ENCODE measurements at regions not wholly inside any gene's neighbourhood (a gene's known extent, or its start where the extent isn't known, plus 50 kb on each side); places are given as distances from the start of the nearest gene placed in this dataset.

DNA sequence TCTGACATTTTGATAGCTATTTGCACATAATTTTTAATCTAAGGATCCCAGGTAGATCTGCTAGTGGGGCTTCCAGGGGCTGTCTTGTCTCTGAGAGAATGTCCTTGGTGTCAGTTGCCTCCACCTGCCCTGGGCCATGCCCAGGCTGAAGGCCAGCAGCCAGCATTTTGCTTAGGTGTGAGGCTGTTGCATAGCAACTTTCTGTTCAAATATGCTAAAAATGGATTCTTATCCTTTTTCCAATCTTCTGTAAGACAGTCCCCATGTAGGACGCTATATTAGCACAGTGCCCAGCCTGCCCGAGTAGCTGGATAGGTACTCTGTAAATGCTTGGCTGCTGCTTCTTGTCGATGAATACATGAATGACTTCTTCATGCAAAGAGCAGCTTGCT lies 62.5 kb upstream of the CITED2 start:
- DNase-seq (ENCODE audit: low spot score), result no peak

DNA sequence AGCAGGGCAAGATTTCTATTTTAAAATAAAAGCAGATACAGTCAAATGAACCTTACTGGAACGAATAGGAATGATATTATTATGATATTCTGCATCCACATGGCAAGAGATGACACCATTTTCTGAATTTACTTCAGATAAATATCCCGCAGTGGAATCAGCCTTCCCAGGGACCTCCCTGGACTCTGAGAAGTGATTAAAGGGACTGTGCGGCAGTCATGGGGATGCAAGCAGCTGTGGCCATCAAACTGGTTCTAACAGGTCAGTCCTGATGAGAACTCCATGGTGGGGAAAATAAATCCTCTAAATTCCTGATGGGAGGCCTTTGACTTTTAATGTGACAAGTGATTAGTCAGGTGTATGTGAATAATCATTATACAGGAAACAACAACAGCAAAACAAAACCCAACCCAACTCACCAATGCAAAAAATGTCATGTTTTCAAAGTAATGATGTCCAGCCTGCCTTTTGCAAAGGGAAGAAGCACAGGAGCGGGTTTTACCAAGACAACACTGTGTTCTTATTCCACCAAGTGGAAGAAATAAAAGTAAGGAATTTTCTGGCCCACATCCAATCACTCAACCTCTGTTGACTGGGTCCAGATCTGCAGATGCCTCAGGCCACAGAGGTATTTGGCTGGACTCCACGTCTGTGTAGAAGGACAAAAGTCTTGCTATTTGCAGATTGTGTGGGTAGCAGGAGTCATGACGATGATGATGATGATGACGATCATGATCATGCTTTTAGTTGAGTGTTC lies 61.9 kb upstream of the CITED2 start:
- DNase-seq (ENCODE audit: low spot score), result no peak

DNA sequence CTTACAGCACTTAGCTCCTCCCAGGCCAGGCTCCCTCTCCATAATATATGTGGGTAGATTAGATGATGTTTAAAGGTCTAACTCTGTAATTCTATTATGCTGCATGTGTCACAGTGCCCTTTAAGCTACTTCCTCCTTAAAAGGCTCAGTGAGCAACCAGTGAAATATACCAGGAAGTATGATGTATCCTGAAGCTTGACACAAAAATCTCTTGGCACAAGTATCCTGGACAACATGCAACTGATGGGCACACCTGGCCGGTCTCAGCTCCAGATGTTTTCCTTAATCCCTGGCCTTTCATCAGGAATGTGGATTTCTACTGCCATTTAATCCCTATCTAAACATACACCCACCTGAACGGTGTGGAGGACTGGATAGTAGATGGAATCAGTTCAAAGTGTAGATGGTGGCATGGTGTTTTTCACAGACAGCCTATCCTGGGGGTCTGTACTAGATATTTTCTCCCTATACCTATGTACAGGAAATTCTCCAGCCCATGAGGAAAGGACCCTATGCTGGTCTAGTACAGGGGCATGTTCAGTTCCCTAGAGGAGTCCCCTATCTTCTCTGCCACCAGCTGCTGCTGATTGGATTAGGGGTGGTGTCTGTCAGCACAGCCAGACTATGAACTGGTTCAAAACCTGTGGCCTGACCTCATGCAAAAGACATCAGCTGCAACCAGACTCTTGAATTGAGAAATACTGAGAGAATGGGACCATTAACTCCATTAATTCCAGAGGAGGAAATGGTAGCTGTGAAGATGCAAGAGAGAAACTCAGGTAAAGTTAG lies 59.4 kb upstream of the CITED2 start:
- no peak for DNase-seq (ENCODE audit: low spot score)

DNA sequence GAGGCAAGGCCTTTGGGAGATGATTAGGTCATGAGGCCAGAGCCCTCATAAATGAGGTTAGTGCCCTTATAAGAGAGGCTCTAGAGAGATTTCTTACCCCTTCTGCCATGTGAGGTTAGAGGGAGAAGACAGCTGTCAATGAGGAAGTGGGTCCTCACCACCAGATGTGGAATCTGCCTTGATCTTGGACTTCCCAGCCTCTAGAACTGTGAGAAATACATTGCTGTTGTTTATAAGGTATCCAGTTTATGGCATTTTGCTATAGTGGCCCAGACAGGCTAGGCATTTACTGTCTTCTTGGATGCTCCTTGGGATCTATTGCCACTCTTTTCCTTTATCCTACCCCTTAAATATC lies 57.1 kb upstream of the CITED2 start:
- DNase-seq (ENCODE audit: low spot score), result no peak

DNA sequence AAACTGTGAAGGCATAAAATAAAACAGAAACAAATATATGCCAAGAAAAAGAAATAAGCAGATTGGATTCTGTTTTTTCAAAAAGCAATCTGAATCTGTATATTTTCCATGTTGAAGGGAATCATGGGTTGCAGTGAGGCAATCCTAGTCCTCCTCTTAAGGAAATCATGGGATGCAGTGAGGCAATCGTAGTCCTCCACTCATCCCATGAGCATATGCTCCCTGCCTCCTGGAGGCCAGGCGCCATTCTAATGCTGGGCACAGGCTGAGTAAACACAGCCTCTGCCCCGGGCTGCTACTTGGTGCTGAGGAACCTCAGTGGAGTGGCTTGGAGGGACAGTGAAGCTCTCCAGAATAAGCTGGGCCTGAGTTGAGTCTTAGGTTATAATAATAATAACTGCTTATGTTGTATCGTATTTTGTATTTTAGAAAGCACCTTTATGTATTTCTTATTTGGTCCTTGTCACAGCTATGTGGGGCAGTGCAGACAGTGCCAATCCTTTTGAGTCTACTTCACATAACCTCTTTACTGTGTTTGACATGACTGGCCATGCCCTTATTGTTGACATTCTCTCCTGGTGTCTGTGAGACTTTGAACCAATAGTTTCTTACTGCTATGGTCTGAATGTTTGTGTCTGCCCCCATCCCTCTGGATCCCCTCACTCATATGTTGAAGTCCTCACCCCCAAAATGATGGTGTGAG lies 56.6 kb upstream of the CITED2 start:
- no peak for DNase-seq (ENCODE audit: low spot score)

DNA sequence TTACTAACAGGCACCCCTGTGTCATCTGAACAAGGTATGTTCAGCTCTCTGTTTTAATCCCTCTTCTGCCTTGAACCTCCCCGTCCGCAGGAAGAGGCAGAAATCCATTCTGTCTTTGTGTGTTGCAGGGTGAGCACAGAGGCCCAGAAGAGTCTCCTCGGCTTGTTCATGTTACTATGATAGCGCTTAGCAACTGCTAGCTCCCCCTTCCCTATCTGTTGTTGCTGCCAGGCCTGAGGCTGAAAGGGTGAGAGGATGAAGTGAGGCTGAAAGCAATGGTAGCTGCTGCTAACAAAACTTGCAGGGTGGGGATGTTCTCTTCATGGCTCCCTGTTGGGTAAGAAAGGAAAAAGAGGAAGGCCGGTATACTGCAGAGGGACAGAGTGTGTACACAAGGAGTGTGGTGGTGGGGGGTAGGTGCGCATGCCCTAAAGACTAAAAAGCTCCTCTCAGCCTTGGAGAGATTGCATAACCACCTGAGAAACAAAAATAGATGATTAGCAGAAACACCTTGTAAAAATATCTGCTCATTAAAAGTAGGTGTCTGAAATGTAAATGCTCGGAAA lies 55.2 kb upstream of the CITED2 start:
- DNase-seq (ENCODE audit: low spot score), result no peak

DNA sequence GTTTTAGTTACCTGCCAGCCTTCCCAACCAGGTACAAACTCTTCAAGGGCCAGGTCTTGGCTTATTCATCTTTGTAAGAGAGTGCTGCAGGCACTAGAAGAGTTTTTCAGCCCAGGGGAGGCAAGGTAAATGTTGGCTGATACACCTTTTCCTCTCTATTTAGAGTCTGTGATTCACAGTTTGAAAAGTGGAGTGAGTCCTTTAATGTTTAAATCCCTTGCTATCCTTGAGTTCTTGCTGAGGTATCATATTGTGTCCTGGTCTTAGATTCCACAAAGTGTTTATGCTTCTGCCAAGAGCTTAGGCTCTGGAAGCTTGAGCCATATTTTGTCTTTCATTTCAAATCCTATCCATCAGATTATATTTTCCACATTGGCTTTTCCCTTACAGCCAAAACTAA lies 52.8 kb upstream of the CITED2 start:
- DNase-seq (ENCODE audit: low spot score), result no peak

DNA sequence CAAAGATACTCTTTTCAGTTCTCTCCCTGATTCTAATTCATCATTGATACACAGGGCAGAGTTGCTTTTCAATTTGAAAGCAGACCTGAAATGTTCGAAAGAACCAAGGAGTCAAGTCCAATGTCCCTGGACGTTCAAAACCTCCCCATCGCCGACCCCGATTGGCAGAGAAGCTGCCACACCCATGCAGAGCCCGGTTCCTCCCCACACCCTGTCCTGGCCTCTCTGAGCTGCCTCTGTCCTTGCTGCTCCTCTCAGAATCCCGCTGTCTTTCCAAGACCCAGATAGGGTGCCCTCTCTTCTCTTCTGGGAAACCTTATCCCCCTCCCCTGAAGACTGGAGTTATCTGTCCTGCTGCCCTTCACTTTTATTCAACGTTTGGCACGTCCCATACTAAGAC lies 52.3 kb upstream of the CITED2 start:
- no peak for DNase-seq (ENCODE audit: low spot score)

DNA sequence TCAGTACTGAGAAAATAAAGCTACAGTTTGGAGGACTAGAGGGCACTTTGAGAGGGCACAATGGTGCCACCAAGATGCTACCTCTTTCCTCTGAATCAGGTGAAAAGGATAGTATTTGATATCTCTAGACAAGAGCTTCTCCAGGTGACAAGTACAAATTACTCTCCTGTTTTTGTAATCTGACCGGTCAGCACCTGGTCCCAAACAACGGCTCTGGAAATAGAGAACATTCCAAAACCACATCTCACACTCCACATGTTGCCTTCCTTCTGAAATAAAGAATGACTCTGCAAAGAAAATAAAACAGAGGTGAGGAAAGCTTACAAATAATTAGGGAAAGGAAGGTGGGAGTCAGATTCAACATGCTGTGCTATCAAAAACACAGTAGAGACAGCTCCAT lies 51.3 kb upstream of the CITED2 start:
- DNase-seq (ENCODE audit: low spot score), result no peak

DNA sequence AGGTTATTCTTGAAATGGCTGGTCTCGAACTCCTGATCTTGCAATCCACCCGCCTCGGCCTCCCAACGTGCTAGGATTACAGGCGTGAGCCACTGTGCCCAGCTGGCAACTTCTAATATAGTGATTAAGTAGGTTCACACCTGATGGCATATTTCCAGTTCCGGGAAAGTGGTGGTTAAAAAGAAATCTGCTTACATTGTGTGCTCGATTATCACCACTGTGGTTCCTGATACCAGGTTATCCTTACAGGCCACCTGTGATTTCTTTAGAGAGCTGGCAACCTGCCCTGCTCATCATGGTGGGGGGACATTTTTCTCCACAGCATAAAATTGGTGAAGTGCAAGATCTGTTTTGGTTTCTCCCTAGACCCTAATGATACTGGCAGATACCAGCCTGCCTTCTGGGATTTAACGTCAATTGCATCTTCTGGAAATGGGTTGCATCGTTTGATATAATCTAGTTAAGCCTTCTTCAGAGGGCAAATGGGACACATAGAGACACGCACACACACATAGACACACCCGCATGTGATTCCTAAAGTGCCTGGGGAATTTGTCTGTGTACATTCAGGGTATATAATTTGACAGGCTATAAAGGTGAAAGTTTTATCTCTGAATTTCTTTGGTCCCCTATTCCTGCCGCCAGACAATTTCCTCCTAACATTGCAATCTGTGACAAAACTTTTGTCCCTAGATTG lies 49.7 kb upstream of the CITED2 start:
- no peak for DNase-seq (ENCODE audit: low spot score)
